ENCODE measurements at regions not wholly inside any gene's neighbourhood (a gene's known extent, or its start where the extent isn't known, plus 50 kb on each side); places are given as distances from the start of the nearest gene placed in this dataset.

GRCh38 chr2:45212953-45213635 lies 203.8 kb upstream of the SIX2 start:
- Histone ChIP-seq H3K27ac (ENCODE audit: control insufficient read depth, insufficient read depth, low read length) (no peak overlapping the region), H2AFZ (ENCODE audit: control insufficient read depth, low read length) (no peak overlapping the region), H3K9me3 (ENCODE audit: control insufficient read depth, low read depth, low read length) (no peaks in the 10 kb centered on the region), H3K36me3 (ENCODE audit: control insufficient read depth in 2 of 2, extremely low read depth in 1 of 2, insufficient read depth in 2 of 2, low read length in 2 of 2) (no peaks in the 10 kb centered on the region), H4K20me1 (ENCODE audit: control insufficient read depth, extremely low read depth, insufficient read depth, low read length) (no peaks in the 10 kb centered on the region), H3K4me3 (ENCODE audit: control insufficient read depth in 2 of 3, extremely low read depth in 1 of 3, insufficient read depth in 2 of 3, low read depth in 1 of 3, low read length in 3 of 3) (no peak overlapping the region), H3K27me3 (ENCODE audit: control insufficient read depth, extremely low read depth, insufficient read depth, low read length) (peaks cover 8% of the 10 kb centered on the region), H3K9me1 (ENCODE audit: control insufficient read depth, extremely low read depth, insufficient read depth, low read length) (no peaks in the 10 kb centered on the region), H3K4me1 (ENCODE audit: control insufficient read depth, extremely low read depth, insufficient read depth, low read length) (no peaks in the 10 kb centered on the region), H3K79me2 (ENCODE audit: control insufficient read depth, insufficient read depth, low read length) (no peaks in the 10 kb centered on the region), H3K4me2 (ENCODE audit: control insufficient read depth, extremely low read depth, insufficient read depth, low read depth, low read length) (no peak overlapping the region), H3K9ac (ENCODE audit: control insufficient read depth, extremely low read depth, insufficient read depth, low read length) (no peak overlapping the region)
- FAIRE-seq (no peak), DNase-seq (ENCODE audit: low read depth, low spot score) (no peak)
- TF ChIP-seq EZH2 (IDR thresholded peaks at IDR 0.05; ENCODE audit: low read length) = no peak
- no peak for TF ChIP-seq CTCF (optimal IDR thresholded peaks at IDR 0.05 in 1 of 3, IDR thresholded peaks at IDR 0.05 in 1 of 3, conservative IDR thresholded peaks at IDR 0.05 in 1 of 3; ENCODE audit: extremely low read depth in 1 of 3, insufficient read depth in 2 of 3, low read length in 3 of 3)
- dilution Hi-C loops (cut with MboI; ENCODE audit: extremely low pct_ligation_motif_present, low sequenced_read_pairs) = no loop called here

GRCh38 chr2:45211636-45212035 lies 202.4 kb upstream of the SIX2 start:
- Histone ChIP-seq H2AFZ (ENCODE audit: control insufficient read depth, low read length) (no peak overlapping the region), H3K79me2 (ENCODE audit: control insufficient read depth, insufficient read depth, low read length) (no peaks in the 10 kb centered on the region), H3K36me3 (ENCODE audit: control insufficient read depth in 2 of 2, extremely low read depth in 1 of 2, insufficient read depth in 2 of 2, low read length in 2 of 2) (no peaks in the 10 kb centered on the region), H3K4me1 (ENCODE audit: control insufficient read depth, extremely low read depth, insufficient read depth, low read length) (no peaks in the 10 kb centered on the region), H3K4me2 (ENCODE audit: control insufficient read depth, extremely low read depth, insufficient read depth, low read depth, low read length) (no peak overlapping the region), H3K9ac (ENCODE audit: control insufficient read depth, extremely low read depth, insufficient read depth, low read length) (no peak overlapping the region), H3K9me1 (ENCODE audit: control insufficient read depth, extremely low read depth, insufficient read depth, low read length) (no peaks in the 10 kb centered on the region), H3K27ac (ENCODE audit: control insufficient read depth, insufficient read depth, low read length) (no peak overlapping the region), H3K27me3 (ENCODE audit: control insufficient read depth, extremely low read depth, insufficient read depth, low read length) (peaks cover 8% of the 10 kb centered on the region), H3K9me3 (ENCODE audit: control insufficient read depth, low read depth, low read length) (no peaks in the 10 kb centered on the region), H4K20me1 (ENCODE audit: control insufficient read depth, extremely low read depth, insufficient read depth, low read length) (no peaks in the 10 kb centered on the region), H3K4me3 (ENCODE audit: control insufficient read depth in 2 of 3, extremely low read depth in 1 of 3, insufficient read depth in 2 of 3, low read depth in 1 of 3, low read length in 3 of 3) (no peak overlapping the region)
- TF ChIP-seq CTCF (optimal IDR thresholded peaks at IDR 0.05 in 1 of 3, IDR thresholded peaks at IDR 0.05 in 1 of 3, conservative IDR thresholded peaks at IDR 0.05 in 1 of 3; ENCODE audit: extremely low read depth in 1 of 3, insufficient read depth in 2 of 3, low read length in 3 of 3) (no peak), EZH2 (IDR thresholded peaks at IDR 0.05; ENCODE audit: low read length) (no peak)
- FAIRE-seq (no peak), DNase-seq (ENCODE audit: low read depth, low spot score) (no peak)
- dilution Hi-C loops (cut with MboI; ENCODE audit: extremely low pct_ligation_motif_present, low sequenced_read_pairs) = no loop called here

All from keratinocyte (primary cell).